ENCODE measurements at regions not wholly inside any gene's neighbourhood (a gene's known extent, or its start where the extent isn't known, plus 50 kb on each side); places are given as distances from the start of the nearest gene placed in this dataset.

DNA sequence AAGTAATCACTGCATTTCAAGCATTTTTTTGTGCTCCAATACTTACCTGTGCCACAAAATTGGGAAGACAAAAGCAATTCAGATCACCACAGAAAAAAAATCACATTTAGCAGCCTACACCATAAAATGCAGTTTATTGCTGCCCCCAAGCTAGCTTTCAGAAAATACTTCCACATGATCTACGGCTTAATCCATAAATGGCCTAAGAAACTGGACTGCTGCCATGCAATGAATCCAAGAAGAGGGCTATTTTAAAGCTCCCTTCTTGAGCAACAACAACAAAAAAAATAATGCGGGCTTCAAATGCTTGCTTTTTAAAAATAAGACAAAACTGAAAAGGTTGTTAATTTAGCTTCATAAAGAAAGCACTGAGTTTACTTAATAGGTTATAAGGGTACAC is 272.3 kb downstream of the RAD51AP2 start:
- no peaks in the 10 kb centered on the region for H3K79me2 ChIP-seq (replicated peaks; ENCODE audit: insufficient read depth, low read length)
- H4K20me1 ChIP-seq (ENCODE audit: insufficient read depth): no peaks in the 10 kb centered on the region
- H3K9me3 ChIP-seq (ENCODE audit: low read length): no peaks in the 10 kb centered on the region
- H3K9me2 ChIP-seq (ENCODE audit: insufficient read depth, low read length): no peaks in the 10 kb centered on the region
- H3F3A ChIP-seq (ENCODE audit: insufficient read depth, low read length, poor library complexity, severe bottlenecking): no peaks in the 10 kb centered on the region
- no peaks in the 10 kb centered on the region for H3K27me3 ChIP-seq (ENCODE audit: insufficient read depth, low read depth, low read length)
- H3K4me2 ChIP-seq (ENCODE audit: low read length): no peak overlapping the region
- H3K36me3 ChIP-seq (ENCODE audit: insufficient read depth, low read length): no peaks in the 10 kb centered on the region
- TF ChIP-seq EZH2 (IDR thresholded peaks at IDR 0.05; ENCODE audit: borderline replicate concordance, insufficient read depth, low read length, poor library complexity, severe bottlenecking): no peak
- TF ChIP-seq, protein P1, sequence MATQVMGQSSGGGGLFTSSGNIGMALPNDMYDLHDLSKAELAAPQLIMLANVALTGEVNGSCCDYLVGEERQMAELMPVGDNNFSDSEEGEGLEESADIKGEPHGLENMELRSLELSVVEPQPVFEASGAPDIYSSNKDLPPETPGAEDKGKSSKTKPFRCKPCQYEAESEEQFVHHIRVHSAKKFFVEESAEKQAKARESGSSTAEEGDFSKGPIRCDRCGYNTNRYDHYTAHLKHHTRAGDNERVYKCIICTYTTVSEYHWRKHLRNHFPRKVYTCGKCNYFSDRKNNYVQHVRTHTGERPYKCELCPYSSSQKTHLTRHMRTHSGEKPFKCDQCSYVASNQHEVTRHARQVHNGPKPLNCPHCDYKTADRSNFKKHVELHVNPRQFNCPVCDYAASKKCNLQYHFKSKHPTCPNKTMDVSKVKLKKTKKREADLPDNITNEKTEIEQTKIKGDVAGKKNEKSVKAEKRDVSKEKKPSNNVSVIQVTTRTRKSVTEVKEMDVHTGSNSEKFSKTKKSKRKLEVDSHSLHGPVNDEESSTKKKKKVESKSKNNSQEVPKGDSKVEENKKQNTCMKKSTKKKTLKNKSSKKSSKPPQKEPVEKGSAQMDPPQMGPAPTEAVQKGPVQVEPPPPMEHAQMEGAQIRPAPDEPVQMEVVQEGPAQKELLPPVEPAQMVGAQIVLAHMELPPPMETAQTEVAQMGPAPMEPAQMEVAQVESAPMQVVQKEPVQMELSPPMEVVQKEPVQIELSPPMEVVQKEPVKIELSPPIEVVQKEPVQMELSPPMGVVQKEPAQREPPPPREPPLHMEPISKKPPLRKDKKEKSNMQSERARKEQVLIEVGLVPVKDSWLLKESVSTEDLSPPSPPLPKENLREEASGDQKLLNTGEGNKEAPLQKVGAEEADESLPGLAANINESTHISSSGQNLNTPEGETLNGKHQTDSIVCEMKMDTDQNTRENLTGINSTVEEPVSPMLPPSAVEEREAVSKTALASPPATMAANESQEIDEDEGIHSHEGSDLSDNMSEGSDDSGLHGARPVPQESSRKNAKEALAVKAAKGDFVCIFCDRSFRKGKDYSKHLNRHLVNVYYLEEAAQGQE (IDR thresholded peaks at IDR 0.05; ENCODE audit: borderline replicate concordance): no peak
- TF ChIP-seq TAF1 (IDR thresholded peaks at IDR 0.05; ENCODE audit: low read depth): no peak
- H3K9ac ChIP-seq (ENCODE audit: low read length): no peak overlapping the region
- H3K4me3 ChIP-seq (ENCODE audit: low read length): no peak overlapping the region
- no peak overlapping the region for H2AFZ ChIP-seq (ENCODE audit: low read depth, low read length)
- H3K27ac ChIP-seq (ENCODE audit: low read length): no peak overlapping the region

DNA sequence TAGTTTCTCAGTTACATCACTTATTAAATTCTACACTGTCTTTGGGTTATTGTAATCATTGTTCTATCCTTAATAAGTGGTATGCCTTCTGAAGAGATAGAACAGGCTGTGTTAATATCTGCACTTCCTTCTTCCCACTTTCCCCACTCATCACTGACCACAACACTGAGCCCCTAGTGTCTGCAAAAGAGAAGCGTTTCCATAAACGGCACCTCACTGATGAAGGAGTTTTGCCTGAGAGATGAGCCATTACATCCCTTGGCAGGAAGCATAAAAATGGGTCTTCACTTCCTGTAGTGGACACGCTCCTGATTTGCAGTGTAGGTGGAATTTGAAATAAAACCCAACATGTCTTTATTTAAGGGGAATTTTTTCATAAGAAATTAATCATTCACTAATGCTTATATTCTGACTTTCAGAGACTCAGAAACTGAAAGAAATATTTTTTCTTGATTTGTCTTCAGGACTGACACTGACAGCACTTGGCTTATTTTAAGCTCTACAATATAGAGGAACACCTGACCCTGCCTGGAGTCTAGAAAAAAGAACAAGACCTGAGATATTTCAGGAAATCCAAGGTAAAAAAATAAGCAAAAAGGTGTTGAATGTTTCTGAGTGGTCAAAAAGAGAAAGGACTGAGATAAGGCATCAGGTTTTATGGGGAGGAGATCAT is 275.3 kb downstream of the RAD51AP2 start:
- Histone ChIP-seq H3K79me2 (replicated peaks; ENCODE audit: insufficient read depth, low read length) (no peaks in the 10 kb centered on the region), H2AFZ (ENCODE audit: low read depth, low read length) (no peak overlapping the region), H3K9me2 (ENCODE audit: insufficient read depth, low read length) (no peaks in the 10 kb centered on the region), H3K4me3 (ENCODE audit: low read length) (no peak overlapping the region), H3F3A (ENCODE audit: insufficient read depth, low read length, poor library complexity, severe bottlenecking) (no peaks in the 10 kb centered on the region), H3K27me3 (ENCODE audit: insufficient read depth, low read depth, low read length) (no peaks in the 10 kb centered on the region), H3K4me2 (ENCODE audit: low read length) (no peak overlapping the region), H3K27ac (ENCODE audit: low read length) (no peak overlapping the region), H3K9ac (ENCODE audit: low read length) (no peak overlapping the region), H3K36me3 (ENCODE audit: insufficient read depth, low read length) (no peaks in the 10 kb centered on the region), H3K9me3 (ENCODE audit: low read length) (no peaks in the 10 kb centered on the region), H4K20me1 (ENCODE audit: insufficient read depth) (no peaks in the 10 kb centered on the region)
- TF ChIP-seq TAF1 (IDR thresholded peaks at IDR 0.05; ENCODE audit: low read depth): no peak
- TF ChIP-seq EP300 (conservative IDR thresholded peaks at IDR 0.05; ENCODE audit: poor library complexity, severe bottlenecking): no peak
- no peak for TF ChIP-seq EZH2 (IDR thresholded peaks at IDR 0.05; ENCODE audit: borderline replicate concordance, insufficient read depth, low read length, poor library complexity, severe bottlenecking)
- no peak for TF ChIP-seq MXI1 (conservative IDR thresholded peaks at IDR 0.05; ENCODE audit: poor library complexity, severe bottlenecking)
- TF ChIP-seq, protein P2, sequence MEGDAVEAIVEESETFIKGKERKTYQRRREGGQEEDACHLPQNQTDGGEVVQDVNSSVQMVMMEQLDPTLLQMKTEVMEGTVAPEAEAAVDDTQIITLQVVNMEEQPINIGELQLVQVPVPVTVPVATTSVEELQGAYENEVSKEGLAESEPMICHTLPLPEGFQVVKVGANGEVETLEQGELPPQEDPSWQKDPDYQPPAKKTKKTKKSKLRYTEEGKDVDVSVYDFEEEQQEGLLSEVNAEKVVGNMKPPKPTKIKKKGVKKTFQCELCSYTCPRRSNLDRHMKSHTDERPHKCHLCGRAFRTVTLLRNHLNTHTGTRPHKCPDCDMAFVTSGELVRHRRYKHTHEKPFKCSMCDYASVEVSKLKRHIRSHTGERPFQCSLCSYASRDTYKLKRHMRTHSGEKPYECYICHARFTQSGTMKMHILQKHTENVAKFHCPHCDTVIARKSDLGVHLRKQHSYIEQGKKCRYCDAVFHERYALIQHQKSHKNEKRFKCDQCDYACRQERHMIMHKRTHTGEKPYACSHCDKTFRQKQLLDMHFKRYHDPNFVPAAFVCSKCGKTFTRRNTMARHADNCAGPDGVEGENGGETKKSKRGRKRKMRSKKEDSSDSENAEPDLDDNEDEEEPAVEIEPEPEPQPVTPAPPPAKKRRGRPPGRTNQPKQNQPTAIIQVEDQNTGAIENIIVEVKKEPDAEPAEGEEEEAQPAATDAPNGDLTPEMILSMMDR (IDR thresholded peaks at IDR 0.05; ENCODE audit: poor library complexity, severe bottlenecking): no peak
- TF ChIP-seq SMC3 (conservative IDR thresholded peaks at IDR 0.05; ENCODE audit: poor library complexity): no peak
- TF ChIP-seq, protein P1 (IDR thresholded peaks at IDR 0.05; ENCODE audit: borderline replicate concordance): no peak
- no peak for TF ChIP-seq POLR2AphosphoS5 (IDR thresholded peaks at IDR 0.05)
- no peak for TF ChIP-seq RAD21 (conservative IDR thresholded peaks at IDR 0.05)

Data from neural cell (in vitro differentiated cells).